Endodermal cell (in vitro differentiated cells): ENCODE measurements at regions not wholly inside any gene's neighbourhood (a gene's known extent, or its start where the extent isn't known, plus 50 kb on each side); places are given as distances from the start of the nearest gene placed in this dataset.

Experiments
- DNase-seq: peaks from one replicate; pipeline ENCODE4 v3.0.0-alpha.2; 2017
- H3K27ac ChIP-seq: 2 replicates; pipeline ENCODE4 v1.5.1; 2013; ENCODE audit warnings: mild to moderate bottlenecking, low read depth, low read length, moderate library complexity
- H3K27me3 ChIP-seq: 2 replicates; pipeline ENCODE4 v1.6.1; 2013; ENCODE audit warnings: mild to moderate bottlenecking, low read length, moderate library complexity; ENCODE audit not compliant: insufficient read depth, control insufficient read depth, poor library complexity, severe bottlenecking
- H3K36me3 ChIP-seq: 2 replicates; pipeline ENCODE4 v1.7.0; 2013; ENCODE audit warnings: mild to moderate bottlenecking, low read length, moderate library complexity; ENCODE audit not compliant: control insufficient read depth, insufficient read depth
- H3K4me1 ChIP-seq: one replicate; pipeline ENCODE4 v1.7.0; 2013; ENCODE audit warnings: low read length; ENCODE audit not compliant: control insufficient read depth, insufficient read depth
- H3K4me3 ChIP-seq: 2 replicates; pipeline ENCODE4 v1.5.1; 2013; ENCODE audit warnings: mild to moderate bottlenecking, low read length, moderate library complexity
- H3K9ac ChIP-seq: 2 replicates; pipeline ENCODE4 v1.6.1; 2013; ENCODE audit warnings: mild to moderate bottlenecking, low read length, moderate library complexity; ENCODE audit not compliant: poor library complexity, severe bottlenecking; ENCODE audit errors: extremely low read depth
- H3K9me3 ChIP-seq: 2 replicates; pipeline ENCODE4 v1.6.1; 2013; ENCODE audit warnings: mild to moderate bottlenecking, low read length, moderate library complexity; ENCODE audit not compliant: control insufficient read depth
- H3K27ac Mint-ChIP-seq: 2 replicates; pipeline ENCODE4 v1.8.0; 2020; ENCODE audit warnings: mixed read lengths
- H3K27me3 Mint-ChIP-seq: 2 replicates; pipeline ENCODE4 v1.8.0; 2021; ENCODE audit warnings: mild to moderate bottlenecking, mixed read lengths; ENCODE audit not compliant: insufficient read depth
- H3K36me3 Mint-ChIP-seq: 2 replicates; pipeline ENCODE4 v1.8.0; 2020; ENCODE audit warnings: low read depth, mixed read lengths
- H3K4me1 Mint-ChIP-seq: 2 replicates; pipeline ENCODE4 v1.8.0; 2020; ENCODE audit warnings: mixed read lengths
- H3K4me3 Mint-ChIP-seq: 2 replicates; pipeline ENCODE4 v1.8.0; 2020; ENCODE audit warnings: mild to moderate bottlenecking, moderate library complexity, mixed read lengths
- H3K9me3 Mint-ChIP-seq: 2 replicates; pipeline ENCODE4 v1.8.0; 2020; ENCODE audit warnings: mild to moderate bottlenecking, mixed read lengths
- WGBS, 2 experiments: methylation state at CpG; one replicate each; pipeline versions ENCODE4 v1.1.5 to v1.1.7; 2013; ENCODE audit warnings: missing lambda C conversion rate in 2 of 2, mixed read lengths in 1 of 2; ENCODE audit not compliant: insufficient coverage in 1 of 2, insufficient read length in 1 of 2; 5-methylcytosine and 5-hydroxymethylcytosine counted together
- TF ChIP-seq, protein P1 (sequence below): fragments of 200-600 bp; sonication (generic); conservative IDR thresholded peaks from 2 replicates; pipeline ENCODE4 v1.5.0; 2021; ENCODE audit warnings: antibody characterized with exemption, mild to moderate bottlenecking

- Mint-ChIP-seq H3K36me3 (no peaks in the 10 kb centered on the region), H3K4me3 (no peak overlapping the region), H3K27me3 (no peaks in the 10 kb centered on the region), H3K4me1 (peaks cover 9% of the 10 kb centered on the region), H3K9me3 (peaks cover 3% of the 10 kb centered on the region), H3K27ac (no peak overlapping the region)
- WGBS, 2 experiments: 92 to 93% methylated on average over 4 to 5 of the region's 5 CpGs
- Histone ChIP-seq H3K4me1 (no peaks in the 10 kb centered on the region), H3K4me3 (no peak overlapping the region), H3K27ac (no peak overlapping the region), H3K9ac (no peak overlapping the region), H3K27me3 (no peaks in the 10 kb centered on the region), H3K36me3 (no peaks in the 10 kb centered on the region), H3K9me3 (peaks cover 8% of the 10 kb centered on the region)
- TF ChIP-seq, protein P1, sequence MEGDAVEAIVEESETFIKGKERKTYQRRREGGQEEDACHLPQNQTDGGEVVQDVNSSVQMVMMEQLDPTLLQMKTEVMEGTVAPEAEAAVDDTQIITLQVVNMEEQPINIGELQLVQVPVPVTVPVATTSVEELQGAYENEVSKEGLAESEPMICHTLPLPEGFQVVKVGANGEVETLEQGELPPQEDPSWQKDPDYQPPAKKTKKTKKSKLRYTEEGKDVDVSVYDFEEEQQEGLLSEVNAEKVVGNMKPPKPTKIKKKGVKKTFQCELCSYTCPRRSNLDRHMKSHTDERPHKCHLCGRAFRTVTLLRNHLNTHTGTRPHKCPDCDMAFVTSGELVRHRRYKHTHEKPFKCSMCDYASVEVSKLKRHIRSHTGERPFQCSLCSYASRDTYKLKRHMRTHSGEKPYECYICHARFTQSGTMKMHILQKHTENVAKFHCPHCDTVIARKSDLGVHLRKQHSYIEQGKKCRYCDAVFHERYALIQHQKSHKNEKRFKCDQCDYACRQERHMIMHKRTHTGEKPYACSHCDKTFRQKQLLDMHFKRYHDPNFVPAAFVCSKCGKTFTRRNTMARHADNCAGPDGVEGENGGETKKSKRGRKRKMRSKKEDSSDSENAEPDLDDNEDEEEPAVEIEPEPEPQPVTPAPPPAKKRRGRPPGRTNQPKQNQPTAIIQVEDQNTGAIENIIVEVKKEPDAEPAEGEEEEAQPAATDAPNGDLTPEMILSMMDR: no peak
- no peak for DNase-seq
Observed at GRCh38 chr10:3972460-3973301, 187.7 kb upstream of the KLF6 start.

DNA sequence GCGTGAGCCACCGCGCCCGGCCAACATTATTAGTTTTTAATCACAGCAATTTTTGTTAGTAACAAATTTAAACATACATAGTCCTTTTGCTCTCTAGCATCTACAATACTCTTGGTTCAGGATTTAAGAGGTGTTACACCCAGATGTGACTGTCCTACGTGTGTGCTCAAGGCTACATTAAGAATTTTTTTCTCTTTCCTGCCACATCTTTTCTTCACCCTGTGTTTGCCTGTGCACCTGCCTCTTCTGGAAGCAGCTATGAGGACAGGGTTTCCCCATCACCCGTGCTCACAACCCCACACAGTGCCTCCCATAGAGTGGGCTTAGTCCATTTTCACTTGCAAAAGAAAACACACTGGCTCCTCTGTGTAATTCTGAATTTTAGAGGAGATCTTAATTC is 186.7 kb upstream of the KLF6 start:
- Histone ChIP-seq H3K9ac (no peak overlapping the region), H3K4me3 (no peak overlapping the region), H3K4me1 (no peaks in the 10 kb centered on the region), H3K9me3 (peaks cover 8% of the 10 kb centered on the region), H3K36me3 (no peaks in the 10 kb centered on the region), H3K27ac (no peak overlapping the region), H3K27me3 (no peaks in the 10 kb centered on the region)
- Mint-ChIP-seq H3K27me3 (no peaks in the 10 kb centered on the region), H3K27ac (no peak overlapping the region), H3K9me3 (peaks cover 3% of the 10 kb centered on the region), H3K36me3 (no peaks in the 10 kb centered on the region), H3K4me3 (no peak overlapping the region), H3K4me1 (peaks cover 9% of the 10 kb centered on the region)
- no peak for DNase-seq
- 85 to 88% methylated on average over 5 to 6 of the region's 6 CpGs for WGBS, 2 experiments
- TF ChIP-seq, protein P1: peak; percentile 20

DNA sequence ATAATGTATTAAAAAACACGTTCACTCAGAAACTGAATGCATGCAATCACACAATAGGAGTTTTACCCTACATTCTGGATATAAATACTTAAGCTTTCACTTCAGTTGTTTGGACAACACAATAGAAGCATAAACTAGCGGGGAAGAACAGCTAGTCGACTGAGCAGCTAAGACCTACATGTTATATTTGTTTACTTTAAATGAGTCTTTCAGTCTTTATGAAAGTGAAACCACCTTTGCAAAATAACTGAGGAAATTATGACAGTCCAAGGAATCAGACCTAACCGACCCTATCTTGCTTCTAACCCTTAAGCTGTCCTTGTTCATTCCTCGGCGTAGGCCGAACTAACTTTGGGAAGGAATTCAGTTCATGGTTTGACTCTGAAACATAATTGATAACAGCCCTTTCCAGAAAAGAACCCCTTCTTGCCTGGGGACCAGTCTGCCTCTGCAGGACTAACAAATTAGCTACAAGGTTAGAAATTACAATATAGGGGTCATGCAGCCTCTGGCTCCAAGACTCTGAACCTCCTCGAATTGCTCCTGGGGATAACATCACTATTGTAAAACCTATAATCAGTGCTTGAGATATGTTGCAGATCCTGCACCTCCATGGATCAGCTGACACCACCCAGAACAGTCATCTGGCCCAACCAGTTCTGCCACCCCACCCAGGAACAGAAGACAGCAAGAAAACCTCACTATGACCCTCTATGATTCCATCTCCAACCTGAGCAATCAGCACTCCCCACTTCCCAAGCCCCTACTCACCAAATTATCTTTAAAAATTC is 185.1 kb upstream of the KLF6 start:
- TF ChIP-seq, protein P1: no peak
- Histone ChIP-seq H3K36me3 (no peaks in the 10 kb centered on the region), H3K9me3 (no peaks in the 10 kb centered on the region), H3K4me3 (no peak overlapping the region), H3K4me1 (no peaks in the 10 kb centered on the region), H3K27me3 (no peaks in the 10 kb centered on the region), H3K27ac (no peak overlapping the region), H3K9ac (no peak overlapping the region)
- 93% methylated on average over 2 to 8 of the region's 8 CpGs for WGBS, 2 experiments
- no peak overlapping the region for H3K4me3 Mint-ChIP-seq
- H3K9me3 Mint-ChIP-seq: peaks cover 1% of the 10 kb centered on the region
- no peak for DNase-seq
- H3K27me3 Mint-ChIP-seq: no peaks in the 10 kb centered on the region
- peaks cover 9% of the 10 kb centered on the region for H3K4me1 Mint-ChIP-seq
- H3K36me3 Mint-ChIP-seq: no peaks in the 10 kb centered on the region
- H3K27ac Mint-ChIP-seq: no peak overlapping the region
